H9 (cell line): ENCODE measurements at regions not wholly inside any gene's neighbourhood (a gene's known extent, or its start where the extent isn't known, plus 50 kb on each side); places are given as distances from the start of the nearest gene placed in this dataset.

Experiments used
- DNase-seq: peaks from one replicate; pipeline ENCODE4 v3.0.0-alpha.2; 2017
- H2AFZ ChIP-seq: one replicate; pipeline ENCODE4 v1.6.1; 2013; ENCODE audit warnings: mild to moderate bottlenecking, low read length, control low read depth, moderate library complexity
- H2AK5ac ChIP-seq: 2 replicates; pipeline ENCODE4 v1.6.1; 2013; ENCODE audit warnings: low read length, control low read depth, mixed read lengths; ENCODE audit not compliant: insufficient read length
- H2BK120ac ChIP-seq: one replicate; pipeline ENCODE4 v1.6.1; 2013; ENCODE audit warnings: low read depth, mild to moderate bottlenecking, low read length, control low read depth, inconsistent platforms; ENCODE audit not compliant: poor library complexity, severe bottlenecking
- H2BK12ac ChIP-seq: 2 replicates; pipeline ENCODE4 v1.6.1; 2013; ENCODE audit warnings: low read length, control low read depth, mixed read lengths, low read depth; ENCODE audit not compliant: insufficient read length
- H2BK15ac ChIP-seq: 2 replicates; pipeline ENCODE4 v1.6.1; 2013; ENCODE audit warnings: low read depth, low read length, control low read depth
- H2BK20ac ChIP-seq: one replicate; pipeline ENCODE4 v1.6.1; 2013; ENCODE audit warnings: low read depth, mild to moderate bottlenecking, low read length, control low read depth, inconsistent platforms; ENCODE audit not compliant: poor library complexity, severe bottlenecking
- H2BK5ac ChIP-seq: 2 replicates; pipeline ENCODE4 v1.6.1; 2013; ENCODE audit warnings: low read length, control low read depth, mixed read lengths; ENCODE audit not compliant: insufficient read length
- H3K14ac ChIP-seq: 2 replicates; pipeline ENCODE4 v1.6.1; 2013; ENCODE audit warnings: low read length, control low read depth; ENCODE audit not compliant: insufficient read depth
- H3K18ac ChIP-seq: 2 replicates; pipeline ENCODE4 v1.6.1; 2013; ENCODE audit warnings: low read depth, mild to moderate bottlenecking, mixed read lengths, low read length, control low read depth; ENCODE audit not compliant: insufficient read length
- H3K23ac ChIP-seq: 2 replicates; pipeline ENCODE4 v1.6.1; 2013; ENCODE audit warnings: low read length, control low read depth, mixed read lengths, low read depth; ENCODE audit not compliant: insufficient read length
- H3K23me2 ChIP-seq: 2 replicates; pipeline ENCODE4 v1.6.1; 2013; ENCODE audit warnings: low read depth, mild to moderate bottlenecking, mixed read lengths, low read length, control low read depth; ENCODE audit not compliant: insufficient read length, poor library complexity, severe bottlenecking
- H3K27ac ChIP-seq: 2 replicates; pipeline ENCODE4 v1.5.1; 2013; ENCODE audit warnings: low read length, control low read depth, mixed read lengths, low read depth; ENCODE audit not compliant: insufficient read length
- H3K27me3 ChIP-seq: 2 replicates; pipeline ENCODE4 v1.6.1; 2013; ENCODE audit warnings: low read length, control low read depth, inconsistent platforms; ENCODE audit not compliant: insufficient read depth
- H3K4ac ChIP-seq: 2 replicates; pipeline ENCODE4 v1.6.1; 2013; ENCODE audit warnings: low read depth, mild to moderate bottlenecking, control low read depth, inconsistent platforms, low read length, moderate library complexity
- H3K4me1 ChIP-seq: 2 replicates; pipeline ENCODE4 v1.6.1; 2013; ENCODE audit warnings: low read length, control low read depth, inconsistent platforms; ENCODE audit not compliant: insufficient read depth
- H3K4me2 ChIP-seq: 2 replicates; pipeline ENCODE4 v1.6.1; 2013; ENCODE audit warnings: low read length, control low read depth, mixed read lengths; ENCODE audit not compliant: insufficient read length, insufficient read depth
- H3K56ac ChIP-seq: 2 replicates; pipeline ENCODE4 v1.6.1; 2013; ENCODE audit warnings: low read depth, mild to moderate bottlenecking, mixed read lengths, low read length, control low read depth; ENCODE audit not compliant: insufficient read length
- H3K79me1 ChIP-seq: 2 replicates; pipeline ENCODE4 v1.6.1; 2013; ENCODE audit warnings: low read depth, mild to moderate bottlenecking, moderate library complexity, low read length, control low read depth, inconsistent platforms; ENCODE audit not compliant: insufficient read depth, poor library complexity, severe bottlenecking
- H3K79me2 ChIP-seq: 2 replicates; pipeline ENCODE4 v1.6.1; 2013; ENCODE audit warnings: low read length, control low read depth, inconsistent platforms; ENCODE audit not compliant: insufficient read depth
- H3K9ac ChIP-seq: 2 replicates; pipeline ENCODE4 v1.6.1; 2013; ENCODE audit warnings: low read length, control low read depth, mixed read lengths; ENCODE audit not compliant: insufficient read length; ENCODE audit errors: extremely low read depth
- H3K9me3 ChIP-seq: one replicate; pipeline ENCODE4 v1.6.1; 2013; ENCODE audit warnings: low read depth, low read length, inconsistent platforms; ENCODE audit not compliant: control insufficient read depth
- H3T11ph ChIP-seq: one replicate; pipeline ENCODE4 v1.6.1; 2013; ENCODE audit warnings: mild to moderate bottlenecking, low read length, control low read depth, inconsistent platforms
- H4K20me1 ChIP-seq: one replicate; pipeline ENCODE4 v1.6.1; 2013; ENCODE audit not compliant: control insufficient read depth, insufficient read length, insufficient read depth
- H4K5ac ChIP-seq: 2 replicates; pipeline ENCODE4 v1.6.1; 2013; ENCODE audit warnings: low read depth, mild to moderate bottlenecking, mixed read lengths, low read length, control low read depth; ENCODE audit not compliant: insufficient read length
- H4K8ac ChIP-seq: replicated peaks from 2 replicates; pipeline ENCODE4 v1.6.1; 2013; ENCODE audit warnings: low read length, control low read depth, mixed read lengths, low read depth; ENCODE audit not compliant: insufficient read length
- H4K91ac ChIP-seq: 2 replicates; pipeline ENCODE4 v1.6.1; 2013; ENCODE audit warnings: low read depth, mild to moderate bottlenecking, moderate library complexity, mixed read lengths, low read length, control low read depth; ENCODE audit not compliant: insufficient read length
- H3K27ac Mint-ChIP-seq, 3 experiments: 2 replicates in 2 of 3; 3 replicates in 1 of 3; pipeline ENCODE4 v1.8.0; 2020 to 2021; ENCODE audit warnings: mixed read lengths in 3 of 3, mild to moderate bottlenecking in 1 of 3, moderate library complexity in 1 of 3
- H3K27me3 Mint-ChIP-seq: 2 replicates; pipeline ENCODE4 v1.8.0; 2021; ENCODE audit warnings: low read depth, mild to moderate bottlenecking, moderate library complexity, mixed read lengths
- H3K36me3 Mint-ChIP-seq, 3 experiments: 2 replicates in 2 of 3; 3 replicates in 1 of 3; pipeline ENCODE4 v1.8.0; 2020 to 2021; ENCODE audit warnings: low read depth in 3 of 3, mixed read lengths in 3 of 3; ENCODE audit not compliant: insufficient read depth in 1 of 3
- H3K4me1 Mint-ChIP-seq, 2 experiments: 2 replicates each; pipeline ENCODE4 v1.8.0; 2020; ENCODE audit warnings: mixed read lengths in 2 of 2
- H3K4me3 Mint-ChIP-seq, 2 experiments: 2 replicates in 1 of 2; 3 replicates in 1 of 2; pipeline ENCODE4 v1.8.0; 2020 to 2021; ENCODE audit warnings: mild to moderate bottlenecking in 2 of 2, mixed read lengths in 2 of 2, moderate library complexity in 1 of 2
- H3K9me3 Mint-ChIP-seq, 2 experiments: 2 replicates in 1 of 2; 3 replicates in 1 of 2; pipeline ENCODE4 v1.8.0; 2020; ENCODE audit warnings: mild to moderate bottlenecking in 2 of 2, mixed read lengths in 2 of 2, moderate library complexity in 1 of 2
- CTCF ChIP-seq: fragments of 200-600 bp; sonication (generic); conservative IDR thresholded peaks from 3 replicates; pipeline ENCODE4 v1.8.0; 2021; ENCODE audit warnings: antibody characterized with exemption, mild to moderate bottlenecking
- WGBS: extraction: QIAGEN DNeasy Blood & Tissue Kit; methylation state at CpG from one replicate; pipeline ENCODE4 v1.1.7; 2013; ENCODE audit warnings: missing lambda C conversion rate, low lambda C conversion rate, mixed read lengths; ENCODE audit not compliant: insufficient read length; ENCODE audit errors: extremely low coverage; 5-methylcytosine and 5-hydroxymethylcytosine counted together

GRCh38 chr16:65376601-65377000 lies 254.7 kb upstream of the CDH11 start:
- peaks cover 7 to 10% of the 10 kb centered on the region in 2 experiments for H3K4me1 Mint-ChIP-seq
- Histone ChIP-seq H2AFZ (no peak overlapping the region), H3K23ac (no peak overlapping the region), H3K27ac (no peak overlapping the region), H2BK15ac (no peak overlapping the region), H2BK120ac (no peak overlapping the region), H3K4me2 (no peak overlapping the region), H4K91ac (no peak overlapping the region), H4K5ac (no peak overlapping the region), H2BK20ac (no peak overlapping the region), H3K79me1 (no peaks in the 10 kb centered on the region), H3K18ac (no peak overlapping the region), H3K56ac (no peak overlapping the region), H3K9me3 (no peaks in the 10 kb centered on the region), H2BK12ac (no peak overlapping the region), H3K4ac (no peak overlapping the region), H3T11ph (no peak overlapping the region), H4K8ac (no peak overlapping the region), H3K27me3 (no peaks in the 10 kb centered on the region), H3K23me2 (no peaks in the 10 kb centered on the region), H4K20me1 (no peaks in the 10 kb centered on the region), H3K9ac (no peak overlapping the region), H3K4me1 (0 out of 2 replicates have a peak, but pooled peaks cover 5% of the 10 kb centered on the region), H2AK5ac (no peak overlapping the region), H3K79me2 (no peaks in the 10 kb centered on the region), H3K14ac (no peak overlapping the region), H2BK5ac (no peak overlapping the region)
- H3K9me3 Mint-ChIP-seq: no peaks in the 10 kb centered on the region
- DNase-seq: no peak
- H3K27ac Mint-ChIP-seq: no peak overlapping the region
- no peaks in the 10 kb centered on the region for H3K36me3 Mint-ChIP-seq
- no CpG with 5 or more reads among the region's 3 CpGs for WGBS
- H3K27me3 Mint-ChIP-seq: no peaks in the 10 kb centered on the region
- H3K4me3 Mint-ChIP-seq: no peak overlapping the region
- TF ChIP-seq CTCF: no peak
